Aorta (tissue), 5 donors: ENCODE measurements at regions not wholly inside any gene's neighbourhood (a gene's known extent, or its start where the extent isn't known, plus 50 kb on each side); places are given as distances from the start of the nearest gene placed in this dataset.

Source experiments
- ATAC-seq: fragments of 200-7000 bp; cut with Tn5 transposase; one replicate; pipeline ENCODE4 v1.9.1; 2022; ENCODE audit warnings: moderate library complexity; ENCODE audit not compliant: low FRiP score
- DNase-seq, 2 donors: peaks; one replicate each; pipeline ENCODE4 v3.0.0-alpha.2; 2020
- H3K27ac ChIP-seq, 2 donors: one replicate each; pipeline ENCODE4 v1.5.1; 2013; ENCODE audit warnings: low read length in 2 of 2, mild to moderate bottlenecking in 2 of 2, moderate library complexity in 2 of 2, control low read depth in 1 of 2, inconsistent platforms in 1 of 2, low read depth in 1 of 2
- H3K27me3 ChIP-seq, 2 donors: one replicate each; pipeline ENCODE4 v1.6.1; 2013; ENCODE audit warnings: control low read depth in 1 of 2, low read length in 1 of 2, mild to moderate bottlenecking in 1 of 2, moderate library complexity in 1 of 2; ENCODE audit not compliant: insufficient read depth in 2 of 2, control insufficient read depth in 1 of 2
- H3K36me3 ChIP-seq, 2 donors: one replicate each; pipeline ENCODE4 v1.6.1; 2013; ENCODE audit warnings: control low read depth in 1 of 2, low read length in 1 of 2, mild to moderate bottlenecking in 1 of 2; ENCODE audit not compliant: insufficient read depth in 2 of 2, control insufficient read depth in 1 of 2
- H3K4me1 ChIP-seq, 2 donors: one replicate each; pipeline ENCODE4 v1.6.1; 2013; ENCODE audit warnings: low read length in 2 of 2, control low read depth in 1 of 2, mild to moderate bottlenecking in 1 of 2, moderate library complexity in 1 of 2; ENCODE audit not compliant: insufficient read depth in 2 of 2, control insufficient read depth in 1 of 2
- H3K4me3 ChIP-seq, 2 donors: one replicate each; pipeline ENCODE4 v1.5.1; 2013; ENCODE audit warnings: low read length in 2 of 2, control low read depth in 1 of 2, mild to moderate bottlenecking in 1 of 2
- H3K9me3 ChIP-seq: one replicate; pipeline ENCODE4 v1.6.1; 2013; ENCODE audit warnings: mild to moderate bottlenecking, low read length; ENCODE audit not compliant: control insufficient read depth
- WGBS, 2 donors: extraction: QIAGEN DNeasy Blood & Tissue Kit; methylation state at CpG; one replicate each; pipeline ENCODE4 v1.1.7; 2013; 5-methylcytosine and 5-hydroxymethylcytosine counted together
- intact Hi-C, 2 donors: fragments of 100-400 bp; cut with DNase I; formaldehyde crosslinking; loops; one replicate each; pipeline versions ENCODE4 v1.14.2 to v1.15.0; 2022
- donor health status: healthy with polysubstance abuse.
- donor health status: Bipolar disorder and iron deficiency.
- donor health status: DM: no; HTN: no; CAD: no.
- donor health status: DM: no; HTN: no; CAD: no.
- donor health status: DM: yes; HTN: yes; CAD: no.

- Histone ChIP-seq H3K4me3 (no peak overlapping the region), H3K36me3 (no peaks in the 10 kb centered on the region), H3K27me3 (no peaks in the 10 kb centered on the region), H3K9me3 (peaks cover 1% of the 10 kb centered on the region), H3K27ac (no peak overlapping the region), H3K4me1 (no peaks in the 10 kb centered on the region)
- DNase-seq (no peak), ATAC-seq (no peak)
- intact Hi-C loops: no loop called here
- 94 to 95% methylated on average over 3 of the region's 3 CpGs for WGBS, 2 donors
These were observed 95.7 kb upstream of the BMP2 start for GRCh38 chr20:6671829-6672228.

- H3K27ac ChIP-seq: no peak overlapping the region
- H3K27me3 ChIP-seq: no peaks in the 10 kb centered on the region
- no peak overlapping the region for H3K4me3 ChIP-seq
- DNase-seq (no peak), ATAC-seq (no peak)
- no peaks in the 10 kb centered on the region for H3K36me3 ChIP-seq
- H3K9me3 ChIP-seq: peaks cover 1% of the 10 kb centered on the region
- intact Hi-C loops: no loop called here
- H3K4me1 ChIP-seq: no peaks in the 10 kb centered on the region
These were observed 98.9 kb upstream of the BMP2 start for GRCh38 chr20:6668546-6668945.

GRCh38 chr20:6665621-6666355, 101.7 kb upstream of the BMP2 start:
- WGBS, 2 donors: 58 to 71% methylated on average over 5 of the region's 5 CpGs
- no peak overlapping the region for H3K4me3 ChIP-seq
- no peaks in the 10 kb centered on the region for H3K27me3 ChIP-seq
- intact Hi-C loops: no loop called here
- H3K27ac ChIP-seq: no peak overlapping the region
- DNase-seq (no peak), ATAC-seq (no peak)
- no peaks in the 10 kb centered on the region for H3K36me3 ChIP-seq
- H3K4me1 ChIP-seq: no peaks in the 10 kb centered on the region
- H3K9me3 ChIP-seq: peaks cover 1% of the 10 kb centered on the region

GRCh38 chr20:6665161-6665560, 102.3 kb upstream of the BMP2 start:
- WGBS, 2 donors: 90 to 93% methylated on average over 1 of the region's 1 CpG

GRCh38 chr20:6664574-6664973, 102.9 kb upstream of the BMP2 start:
- Histone ChIP-seq H3K9me3 (no peaks in the 10 kb centered on the region), H3K27ac (no peak overlapping the region), H3K4me3 (no peak overlapping the region), H3K36me3 (no peaks in the 10 kb centered on the region), H3K4me1 (no peaks in the 10 kb centered on the region), H3K27me3 (no peaks in the 10 kb centered on the region)
- intact Hi-C loops: no loop called here
- DNase-seq (no peak), ATAC-seq (no peak)
- 90 to 92% methylated on average over 1 of the region's 1 CpG for WGBS, 2 donors

More at GRCh38 chr20:6665161-6665560, 102.3 kb upstream of the BMP2 start:
- no peaks in the 10 kb centered on the region for H3K27me3 ChIP-seq
- no peak overlapping the region for H3K4me3 ChIP-seq
- no peak for ATAC-seq
- intact Hi-C loops: no loop called here
- H3K4me1 ChIP-seq: no peaks in the 10 kb centered on the region
- H3K27ac ChIP-seq: no peak overlapping the region
- no peaks in the 10 kb centered on the region for H3K9me3 ChIP-seq
- no peak for DNase-seq
- H3K36me3 ChIP-seq: no peaks in the 10 kb centered on the region

GRCh38 chr20:6663751-6664388, 103.6 kb upstream of the BMP2 start:
- ATAC-seq (no peak), DNase-seq (no peak)
- H3K36me3 ChIP-seq: no peaks in the 10 kb centered on the region
- no peaks in the 10 kb centered on the region for H3K27me3 ChIP-seq
- no peaks in the 10 kb centered on the region for H3K4me1 ChIP-seq
- no peak overlapping the region for H3K4me3 ChIP-seq
- H3K27ac ChIP-seq: no peak overlapping the region
- 64 to 70% methylated on average over 6 of the region's 6 CpGs for WGBS, 2 donors
- no peaks in the 10 kb centered on the region for H3K9me3 ChIP-seq
- intact Hi-C loops: no loop called here

GRCh38 chr20:6663104-6663503, 104.4 kb upstream of the BMP2 start:
- H3K4me1 ChIP-seq: no peaks in the 10 kb centered on the region
- H3K4me3 ChIP-seq: no peak overlapping the region
- WGBS, 2 donors: 67 to 73% methylated on average over 1 of the region's 1 CpG
- no peaks in the 10 kb centered on the region for H3K9me3 ChIP-seq
- H3K36me3 ChIP-seq: no peaks in the 10 kb centered on the region
- no peaks in the 10 kb centered on the region for H3K27me3 ChIP-seq
- H3K27ac ChIP-seq: no peak overlapping the region
- intact Hi-C loops: no loop called here
- ATAC-seq: no peak
- DNase-seq: no peak

GRCh38 chr20:6662309-6662708, 105.2 kb upstream of the BMP2 start:
- 86 to 91% methylated on average over 1 of the region's 1 CpG for WGBS, 2 donors

GRCh38 chr20:6660441-6660840, 107.0 kb upstream of the BMP2 start:
- no peak overlapping the region for H3K27ac ChIP-seq
- H3K9me3 ChIP-seq: no peaks in the 10 kb centered on the region
- ATAC-seq (no peak), DNase-seq (no peak)
- no peaks in the 10 kb centered on the region for H3K4me1 ChIP-seq
- no peak overlapping the region for H3K4me3 ChIP-seq
- intact Hi-C loops: no loop called here
- H3K27me3 ChIP-seq: no peaks in the 10 kb centered on the region
- no peaks in the 10 kb centered on the region for H3K36me3 ChIP-seq
- 90 to 92% methylated on average over 5 of the region's 5 CpGs for WGBS, 2 donors

More at GRCh38 chr20:6662309-6662708, 105.2 kb upstream of the BMP2 start:
- ATAC-seq: no peak
- H3K4me3 ChIP-seq: no peak overlapping the region
- H3K9me3 ChIP-seq: no peaks in the 10 kb centered on the region
- no peaks in the 10 kb centered on the region for H3K4me1 ChIP-seq
- H3K27me3 ChIP-seq: no peaks in the 10 kb centered on the region
- intact Hi-C loops: no loop called here
- no peaks in the 10 kb centered on the region for H3K36me3 ChIP-seq
- no peak overlapping the region for H3K27ac ChIP-seq
- DNase-seq: no peak
